Trophoblast cell (in vitro differentiated cells and primary cell): ENCODE measurements at regions not wholly inside any gene's neighbourhood (a gene's known extent, or its start where the extent isn't known, plus 50 kb on each side); places are given as distances from the start of the nearest gene placed in this dataset.

Experiments
- DNase-seq, 2 donors: peaks; one replicate each; pipeline ENCODE4 v3.0.0-alpha.2; 2016
- H2AFZ ChIP-seq: 2 replicates; pipeline ENCODE4 v1.6.1; 2013; ENCODE audit warnings: low read length, moderate library complexity, mild to moderate bottlenecking; ENCODE audit not compliant: insufficient read depth, poor library complexity
- H2AK5ac ChIP-seq: 2 replicates; pipeline ENCODE4 v1.6.1; 2013; ENCODE audit warnings: mild to moderate bottlenecking, low read length
- H2BK120ac ChIP-seq: 2 replicates; pipeline ENCODE4 v1.6.1; 2013; ENCODE audit warnings: low read length, mild to moderate bottlenecking, moderate library complexity; ENCODE audit not compliant: insufficient read depth, poor library complexity
- H2BK12ac ChIP-seq: 2 replicates; pipeline ENCODE4 v1.6.1; 2013; ENCODE audit warnings: mild to moderate bottlenecking, low read length, moderate library complexity
- H2BK5ac ChIP-seq: 2 replicates; pipeline ENCODE4 v1.6.1; 2013; ENCODE audit warnings: low read length, low read depth, moderate library complexity, mild to moderate bottlenecking; ENCODE audit not compliant: poor library complexity
- H3K14ac ChIP-seq: 2 replicates; pipeline ENCODE4 v1.6.1; 2013; ENCODE audit warnings: mild to moderate bottlenecking, low read length
- H3K18ac ChIP-seq: 2 replicates; pipeline ENCODE4 v1.6.1; 2013; ENCODE audit warnings: mild to moderate bottlenecking, low read length
- H3K23ac ChIP-seq: 2 replicates; pipeline ENCODE4 v1.6.1; 2013; ENCODE audit warnings: low read length
- H3K27ac ChIP-seq: 2 replicates; pipeline ENCODE4 v1.5.1; 2013; ENCODE audit warnings: low read depth, mild to moderate bottlenecking, inconsistent platforms, low read length, moderate library complexity
- H3K27me3 ChIP-seq: 2 replicates; pipeline ENCODE4 v1.6.1; 2013; ENCODE audit warnings: inconsistent platforms, mild to moderate bottlenecking, low read length, moderate library complexity; ENCODE audit not compliant: insufficient read depth
- H3K36me3 ChIP-seq, 2 experiments: 1 replicate in 1 of 2; 2 replicates in 1 of 2; pipeline ENCODE4 v1.6.1; 2013; ENCODE audit warnings: low read length in 2 of 2, mild to moderate bottlenecking in 2 of 2, moderate library complexity in 1 of 2; ENCODE audit not compliant: insufficient read depth in 2 of 2, control insufficient read depth in 1 of 2
- H3K4ac ChIP-seq: 2 replicates; pipeline ENCODE4 v1.6.1; 2013; ENCODE audit warnings: low read depth, mild to moderate bottlenecking, low read length, moderate library complexity
- H3K4me1 ChIP-seq, 2 experiments: 1 replicate in 1 of 2; 2 replicates in 1 of 2; pipeline ENCODE4 v1.6.1; 2013; ENCODE audit warnings: low read length in 2 of 2, mild to moderate bottlenecking in 2 of 2, moderate library complexity in 1 of 2; ENCODE audit not compliant: insufficient read depth in 2 of 2, control insufficient read depth in 1 of 2
- H3K4me2 ChIP-seq: 2 replicates; pipeline ENCODE4 v1.6.1; 2013; ENCODE audit warnings: inconsistent platforms, mild to moderate bottlenecking, low read length, moderate library complexity
- H3K4me3 ChIP-seq: 2 replicates; pipeline ENCODE4 v1.5.1; 2013; ENCODE audit warnings: mild to moderate bottlenecking, low read depth, low read length, inconsistent platforms
- H3K79me1 ChIP-seq: one replicate; pipeline ENCODE4 v1.6.1; 2013; ENCODE audit warnings: low read length
- H3K79me2 ChIP-seq: 2 replicates; pipeline ENCODE4 v1.6.1; 2013; ENCODE audit warnings: low read length, mild to moderate bottlenecking; ENCODE audit not compliant: control insufficient read depth, insufficient read depth, poor library complexity
- H3K9ac ChIP-seq: 2 replicates; pipeline ENCODE4 v1.6.1; 2013; ENCODE audit warnings: mild to moderate bottlenecking, low read length
- H3K9me3 ChIP-seq: 2 replicates; pipeline ENCODE4 v1.6.1; 2013; ENCODE audit warnings: low read depth, mild to moderate bottlenecking, control low read depth, inconsistent platforms, low read length; ENCODE audit not compliant: insufficient read depth
- H4K12ac ChIP-seq: 2 replicates; pipeline ENCODE4 v1.6.1; 2013; ENCODE audit warnings: low read depth, mild to moderate bottlenecking, low read length, moderate library complexity
- H4K8ac ChIP-seq: 2 replicates; pipeline ENCODE4 v1.6.1; 2013; ENCODE audit warnings: low read depth, mild to moderate bottlenecking, low read length, moderate library complexity
- H4K91ac ChIP-seq: one replicate; pipeline ENCODE4 v1.6.1; 2013; ENCODE audit warnings: low read depth, mild to moderate bottlenecking, low read length, moderate library complexity
- WGBS: extraction: QIAGEN DNeasy Blood & Tissue Kit; methylation state at CpG from one replicate; pipeline ENCODE4 v1.1.7; 2013; ENCODE audit warnings: missing lambda C conversion rate; ENCODE audit not compliant: insufficient read length, insufficient coverage; ENCODE audit errors: extremely low coverage; 5-methylcytosine and 5-hydroxymethylcytosine counted together

GRCh38 chr3:72085036-72085435 lies 300.1 kb upstream of the PROK2 start:
- whole genome bisulfite sequencing, result no CpG with 5 or more reads among the region's 6 CpGs
- no peak overlapping the region for H2BK12ac ChIP-seq

GRCh38 chr3:72082776-72083462 lies 298.0 kb upstream of the PROK2 start:
- Histone ChIP-seq H4K12ac (no peak overlapping the region), H2AFZ (no peak overlapping the region), H3K79me1 (no peaks in the 10 kb centered on the region), H3K4me2 (no peak overlapping the region), H4K91ac (no peak overlapping the region), H3K4me3 (no peak overlapping the region), H2BK120ac (no peak overlapping the region), H3K79me2 (no peaks in the 10 kb centered on the region), H3K18ac (no peak overlapping the region), H3K4me1 (peaks cover 0 to 8% of the 10 kb centered on the region in 2 experiments), H3K27me3 (no peaks in the 10 kb centered on the region), H2BK5ac (no peak overlapping the region), H3K23ac (no peak overlapping the region), H3K9ac (no peak overlapping the region), H2AK5ac (peak overlapping the region; percentile 64), H3K4ac (no peak overlapping the region), H3K36me3 (no peaks in the 10 kb centered on the region), H2BK12ac (peak overlapping the region; percentile 17), H3K9me3 (peaks cover 2% of the 10 kb centered on the region), H3K14ac (no peak overlapping the region), H4K8ac (no peak overlapping the region), H3K27ac (no peak overlapping the region)
- no CpG with 5 or more reads among the region's 10 CpGs for WGBS
- peak in 1 of 2 donors; percentile 40 for DNase-seq

More at GRCh38 chr3:72085036-72085435, 300.1 kb upstream of the PROK2 start:
- no peak overlapping the region for H3K27ac ChIP-seq
- H3K4me2 ChIP-seq, result no peak overlapping the region
- no peak overlapping the region for H3K14ac ChIP-seq
- no peak overlapping the region for H2BK5ac ChIP-seq
- no peak overlapping the region for H3K23ac ChIP-seq
- no peak overlapping the region for H4K8ac ChIP-seq
- no peak overlapping the region for H4K91ac ChIP-seq
- no peak overlapping the region for H2AFZ ChIP-seq
- no peaks in the 10 kb centered on the region for H3K27me3 ChIP-seq
- no peaks in the 10 kb centered on the region for H3K79me2 ChIP-seq
- no peak overlapping the region for H4K12ac ChIP-seq
- no peaks in the 10 kb centered on the region for H3K79me1 ChIP-seq
- H3K9ac ChIP-seq, result no peak overlapping the region
- no peaks in the 10 kb centered on the region for H3K36me3 ChIP-seq
- H3K4me1 ChIP-seq, result peaks cover 0 to 8% of the 10 kb centered on the region in 2 experiments
- H3K18ac ChIP-seq, result no peak overlapping the region
- H3K4me3 ChIP-seq, result no peak overlapping the region
- H3K9me3 ChIP-seq, result peaks cover 2% of the 10 kb centered on the region
- H2BK120ac ChIP-seq, result no peak overlapping the region
- no peak for DNase-seq
- no peak overlapping the region for H3K4ac ChIP-seq
- no peak overlapping the region for H2AK5ac ChIP-seq

GRCh38 chr3:72082186-72082715 lies 297.3 kb upstream of the PROK2 start:
- H3K4ac ChIP-seq, result no peak overlapping the region
- no peak overlapping the region for H4K8ac ChIP-seq
- H4K91ac ChIP-seq, result no peak overlapping the region
- H3K36me3 ChIP-seq, result no peaks in the 10 kb centered on the region
- H3K14ac ChIP-seq, result no peak overlapping the region
- no peak overlapping the region for H3K4me3 ChIP-seq
- H3K9ac ChIP-seq, result no peak overlapping the region
- H3K4me2 ChIP-seq, result no peak overlapping the region
- no peak overlapping the region for H2AK5ac ChIP-seq
- peaks cover 0 to 8% of the 10 kb centered on the region in 2 experiments for H3K4me1 ChIP-seq
- no peak overlapping the region for H2BK120ac ChIP-seq
- no peak overlapping the region for H2BK5ac ChIP-seq
- H3K23ac ChIP-seq, result no peak overlapping the region
- H2BK12ac ChIP-seq, result no peak overlapping the region
- peak; percentile 51 to 56 for DNase-seq
- no peak overlapping the region for H2AFZ ChIP-seq
- WGBS, result no CpG with 5 or more reads among the region's 8 CpGs
- H3K27me3 ChIP-seq, result no peaks in the 10 kb centered on the region
- no peaks in the 10 kb centered on the region for H3K79me2 ChIP-seq
- no peak overlapping the region for H3K18ac ChIP-seq
- H3K79me1 ChIP-seq, result no peaks in the 10 kb centered on the region
- no peak overlapping the region for H3K27ac ChIP-seq
- H3K9me3 ChIP-seq, result peaks cover 2% of the 10 kb centered on the region
- H4K12ac ChIP-seq, result no peak overlapping the region

- Histone ChIP-seq H2AFZ (no peak overlapping the region), H3K79me1 (no peaks in the 10 kb centered on the region), H3K18ac (no peak overlapping the region), H3K27me3 (no peaks in the 10 kb centered on the region), H2BK120ac (no peak overlapping the region), H3K79me2 (no peaks in the 10 kb centered on the region), H3K9me3 (peaks cover 2% of the 10 kb centered on the region), H3K4ac (no peak overlapping the region), H3K4me3 (no peak overlapping the region), H4K8ac (no peak overlapping the region), H4K12ac (no peak overlapping the region), H3K9ac (no peak overlapping the region), H2BK12ac (peak overlapping the region; percentile 11), H4K91ac (no peak overlapping the region), H3K4me2 (no peak overlapping the region), H3K14ac (no peak overlapping the region), H3K36me3 (no peaks in the 10 kb centered on the region), H3K27ac (no peak overlapping the region), H3K23ac (no peak overlapping the region), H3K4me1 (peaks cover 0 to 8% of the 10 kb centered on the region in 2 experiments), H2BK5ac (no peak overlapping the region), H2AK5ac (no peak overlapping the region)
- no CpG with 5 or more reads among the region's 6 CpGs for WGBS
- DNase-seq, result no peak
Observed at GRCh38 chr3:72081471-72082185, 296.7 kb upstream of the PROK2 start.
